Neural cell (in vitro differentiated cells): ENCODE measurements at regions not wholly inside any gene's neighbourhood (a gene's known extent, or its start where the extent isn't known, plus 50 kb on each side); places are given as distances from the start of the nearest gene placed in this dataset.

Source experiments
- H2AFZ ChIP-seq: fragments of 200-600, 300-800 bp; sonication (generic), shearing (Covaris generic); 2 replicates; pipeline ENCODE4 v1.6.0; 2014; ENCODE audit warnings: low read depth, mild to moderate bottlenecking, antibody characterized with exemption, low read length, moderate library complexity
- H3F3A ChIP-seq: fragments of 200-600 bp; shearing (Covaris generic); 2 replicates; pipeline ENCODE4 v1.6.1; 2016; ENCODE audit warnings: mild to moderate bottlenecking, moderate library complexity, mixed read lengths, antibody characterized with exemption, low read length; ENCODE audit not compliant: insufficient read depth, poor library complexity, severe bottlenecking
- H3K27ac ChIP-seq: fragments of 200-600, 300-800 bp; sonication (generic), shearing (Covaris generic); 2 replicates; pipeline ENCODE4 v1.5.1; 2014; ENCODE audit warnings: mild to moderate bottlenecking, low read length, moderate library complexity
- H3K27me3 ChIP-seq: fragments of 300-800, 200-600 bp; sonication (generic), shearing (Covaris generic); 2 replicates; pipeline ENCODE4 v1.6.0; 2014; ENCODE audit warnings: mild to moderate bottlenecking, low read depth, low read length, moderate library complexity; ENCODE audit not compliant: insufficient read depth
- H3K36me3 ChIP-seq: fragments of 300-800, 200-600 bp; sonication (generic), shearing (Covaris generic); 2 replicates; pipeline ENCODE4 v1.5.1; 2014; ENCODE audit warnings: mild to moderate bottlenecking, antibody characterized with exemption, low read length, moderate library complexity; ENCODE audit not compliant: insufficient read depth
- H3K4me2 ChIP-seq: fragments of 300-800, 200-600 bp; sonication (generic), shearing (Covaris generic); 2 replicates; pipeline ENCODE4 v1.6.0; 2014; ENCODE audit warnings: mild to moderate bottlenecking, low read length
- H3K4me3 ChIP-seq: fragments of 300-800, 200-600 bp; sonication (generic), shearing (Covaris generic); 2 replicates; pipeline ENCODE4 v1.5.1; 2014; ENCODE audit warnings: mild to moderate bottlenecking, low read length, moderate library complexity
- H3K79me2 ChIP-seq: fragments of 200-600 bp; shearing (Covaris generic); replicated peaks from 2 replicates; pipeline ENCODE4 v1.6.0; 2014; ENCODE audit warnings: mild to moderate bottlenecking, low read length, moderate library complexity; ENCODE audit not compliant: insufficient read depth
- H3K9ac ChIP-seq: fragments of 300-800, 200-600 bp; sonication (generic), shearing (Covaris generic); 2 replicates; pipeline ENCODE4 v1.6.1; 2016; ENCODE audit warnings: mild to moderate bottlenecking, low read length, mixed read lengths
- H3K9me2 ChIP-seq: fragments of 200-600 bp; shearing (Covaris generic); 2 replicates; pipeline ENCODE4 v1.6.1; 2016; ENCODE audit warnings: mild to moderate bottlenecking, low read length, mixed read lengths; ENCODE audit not compliant: insufficient read depth
- H3K9me3 ChIP-seq: fragments of 200-600, 300-800 bp; sonication (generic), shearing (Covaris generic); 2 replicates; pipeline ENCODE4 v1.6.1; 2016; ENCODE audit warnings: mild to moderate bottlenecking, mixed run types, low read length, moderate library complexity, mixed read lengths
- H4K20me1 ChIP-seq: fragments of 200-600 bp; shearing (Covaris generic); 2 replicates; pipeline ENCODE4 v1.6.1; 2016; ENCODE audit warnings: mild to moderate bottlenecking, mixed run types; ENCODE audit not compliant: insufficient read depth
- CTCF ChIP-seq: fragments of 450-650 bp; IDR thresholded peaks from 2 replicates; pipeline ENCODE4 v1.5.1; 2014; ENCODE audit warnings: antibody characterized with exemption, mild to moderate bottlenecking, moderate library complexity; ENCODE audit not compliant: poor library complexity, severe bottlenecking
- EP300 ChIP-seq: fragments of 450-650 bp; conservative IDR thresholded peaks from 2 replicates; pipeline ENCODE4 v1.6.1; 2014; ENCODE audit warnings: antibody characterized with exemption, mild to moderate bottlenecking, moderate library complexity; ENCODE audit not compliant: poor library complexity, severe bottlenecking
- EZH2 ChIP-seq: fragments of 200-600, 300-800 bp; shearing (Covaris generic), sonication (generic); IDR thresholded peaks from 2 replicates; pipeline ENCODE4 v1.6.1; 2014; ENCODE audit warnings: antibody characterized with exemption, low read length, borderline replicate concordance, mild to moderate bottlenecking; ENCODE audit not compliant: insufficient read depth, poor library complexity, severe bottlenecking
- MXI1 ChIP-seq: fragments of 450-650 bp; conservative IDR thresholded peaks from 2 replicates; pipeline ENCODE4 v1.6.1; 2014; ENCODE audit warnings: antibody characterized with exemption, mild to moderate bottlenecking; ENCODE audit not compliant: poor library complexity, severe bottlenecking
- POLR2AphosphoS5 ChIP-seq: IDR thresholded peaks from 2 replicates; pipeline ENCODE4 v1.6.1; 2012
- RAD21 ChIP-seq: fragments of 450-650 bp; conservative IDR thresholded peaks from 2 replicates; pipeline ENCODE4 v1.6.1; 2014; ENCODE audit warnings: antibody characterized with exemption, mild to moderate bottlenecking, moderate library complexity
- REST ChIP-seq: IDR thresholded peaks from 2 replicates; pipeline ENCODE4 v1.6.1; 2012; ENCODE audit warnings: borderline replicate concordance
- SMC3 ChIP-seq: fragments of 450-650 bp; conservative IDR thresholded peaks from 2 replicates; pipeline ENCODE4 v1.6.1; 2014; ENCODE audit warnings: antibody characterized with exemption, mild to moderate bottlenecking, moderate library complexity; ENCODE audit not compliant: poor library complexity
- TAF1 ChIP-seq: IDR thresholded peaks from 2 replicates; pipeline ENCODE4 v1.6.1; 2012; ENCODE audit warnings: low read depth

- Histone ChIP-seq H3K27me3 (no peaks in the 10 kb centered on the region), H3K79me2 (no peaks in the 10 kb centered on the region), H4K20me1 (no peaks in the 10 kb centered on the region), H3K27ac (no peak overlapping the region), H3K9ac (no peak overlapping the region), H3F3A (no peaks in the 10 kb centered on the region), H3K36me3 (no peaks in the 10 kb centered on the region), H3K4me2 (no peak overlapping the region), H2AFZ (no peak overlapping the region), H3K9me3 (no peaks in the 10 kb centered on the region), H3K9me2 (no peaks in the 10 kb centered on the region), H3K4me3 (no peak overlapping the region)
- TF ChIP-seq CTCF (no peak), SMC3 (no peak), EP300 (no peak), MXI1 (no peak), POLR2AphosphoS5 (no peak), RAD21 (no peak), TAF1 (no peak), REST (no peak), EZH2 (no peak)
These were observed 115.0 kb upstream of the ADAMTS18 start for GRCh38 chr16:77549876-77550275.

DNA sequence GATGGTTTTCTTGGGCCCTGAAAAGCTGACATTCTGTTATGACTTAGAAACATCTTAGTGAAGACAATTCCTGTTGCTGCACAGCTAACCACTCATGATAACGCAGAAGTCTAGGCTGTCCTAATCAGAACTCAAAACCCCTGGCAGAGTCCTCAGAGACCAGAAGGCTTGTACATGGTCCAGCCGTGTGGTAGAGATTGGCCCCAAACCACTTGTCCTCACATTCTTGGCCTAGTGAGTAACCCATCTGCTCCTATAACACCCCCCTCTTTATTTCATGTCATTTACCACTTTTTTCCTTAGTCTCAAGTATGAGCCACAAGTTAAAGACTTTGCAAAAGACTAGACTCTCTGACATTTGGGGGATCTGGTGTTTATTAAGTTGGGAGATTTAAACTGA, 116.5 kb upstream of the ADAMTS18 start:
- Histone ChIP-seq H2AFZ (no peak overlapping the region), H3K9me3 (no peaks in the 10 kb centered on the region), H4K20me1 (no peaks in the 10 kb centered on the region), H3K36me3 (no peaks in the 10 kb centered on the region), H3F3A (no peaks in the 10 kb centered on the region), H3K9ac (no peak overlapping the region), H3K27me3 (no peaks in the 10 kb centered on the region), H3K27ac (no peak overlapping the region), H3K4me3 (no peak overlapping the region), H3K79me2 (no peaks in the 10 kb centered on the region), H3K9me2 (no peaks in the 10 kb centered on the region), H3K4me2 (no peak overlapping the region)
- TF ChIP-seq EP300, result no peak
- no peak for TF ChIP-seq EZH2
- TF ChIP-seq SMC3, result no peak
- TF ChIP-seq CTCF, result no peak
- no peak for TF ChIP-seq RAD21
- no peak for TF ChIP-seq POLR2AphosphoS5
- no peak for TF ChIP-seq TAF1
- no peak for TF ChIP-seq MXI1
- TF ChIP-seq REST, result no peak
